C4-2B (cell line): ENCODE measurements at regions not wholly inside any gene's neighbourhood (a gene's known extent, or its start where the extent isn't known, plus 50 kb on each side); places are given as distances from the start of the nearest gene placed in this dataset.

Experiments used
- H3K27ac ChIP-seq: fragments of 450-650 bp; 2 replicates; pipeline ENCODE4 v1.5.1; 2017
- ZFX ChIP-seq: fragments of 450-650 bp; IDR thresholded peaks from 2 replicates; pipeline ENCODE4 v1.6.1; 2017
- TF ChIP-seq, protein P1 (sequence below): fragments of 450-650 bp; conservative IDR thresholded peaks from 2 replicates; pipeline ENCODE4 v1.5.1; 2017; ENCODE audit warnings: mild to moderate bottlenecking

DNA sequence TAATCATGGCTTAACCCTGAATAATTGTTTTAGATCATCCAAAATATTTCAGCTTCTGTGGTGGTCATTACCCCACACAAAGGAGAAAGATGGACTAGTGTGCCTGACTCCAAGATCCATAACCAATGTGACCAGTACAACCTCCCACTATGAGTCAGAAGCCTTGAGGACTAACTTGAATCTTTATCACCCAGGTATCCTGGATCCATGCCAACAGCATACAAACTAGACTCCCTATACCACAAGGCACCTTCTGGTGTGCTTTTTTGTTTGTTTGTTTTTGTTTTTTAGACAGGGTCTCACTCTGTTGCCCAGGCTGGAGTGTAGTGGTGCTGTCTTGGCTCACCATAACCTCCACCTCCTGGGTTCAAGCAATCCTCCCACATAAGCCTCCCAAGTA is 317.7 kb downstream of the VPS13C start:
- TF ChIP-seq, protein P1, sequence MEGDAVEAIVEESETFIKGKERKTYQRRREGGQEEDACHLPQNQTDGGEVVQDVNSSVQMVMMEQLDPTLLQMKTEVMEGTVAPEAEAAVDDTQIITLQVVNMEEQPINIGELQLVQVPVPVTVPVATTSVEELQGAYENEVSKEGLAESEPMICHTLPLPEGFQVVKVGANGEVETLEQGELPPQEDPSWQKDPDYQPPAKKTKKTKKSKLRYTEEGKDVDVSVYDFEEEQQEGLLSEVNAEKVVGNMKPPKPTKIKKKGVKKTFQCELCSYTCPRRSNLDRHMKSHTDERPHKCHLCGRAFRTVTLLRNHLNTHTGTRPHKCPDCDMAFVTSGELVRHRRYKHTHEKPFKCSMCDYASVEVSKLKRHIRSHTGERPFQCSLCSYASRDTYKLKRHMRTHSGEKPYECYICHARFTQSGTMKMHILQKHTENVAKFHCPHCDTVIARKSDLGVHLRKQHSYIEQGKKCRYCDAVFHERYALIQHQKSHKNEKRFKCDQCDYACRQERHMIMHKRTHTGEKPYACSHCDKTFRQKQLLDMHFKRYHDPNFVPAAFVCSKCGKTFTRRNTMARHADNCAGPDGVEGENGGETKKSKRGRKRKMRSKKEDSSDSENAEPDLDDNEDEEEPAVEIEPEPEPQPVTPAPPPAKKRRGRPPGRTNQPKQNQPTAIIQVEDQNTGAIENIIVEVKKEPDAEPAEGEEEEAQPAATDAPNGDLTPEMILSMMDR, result no peak
- no peak for TF ChIP-seq ZFX

DNA sequence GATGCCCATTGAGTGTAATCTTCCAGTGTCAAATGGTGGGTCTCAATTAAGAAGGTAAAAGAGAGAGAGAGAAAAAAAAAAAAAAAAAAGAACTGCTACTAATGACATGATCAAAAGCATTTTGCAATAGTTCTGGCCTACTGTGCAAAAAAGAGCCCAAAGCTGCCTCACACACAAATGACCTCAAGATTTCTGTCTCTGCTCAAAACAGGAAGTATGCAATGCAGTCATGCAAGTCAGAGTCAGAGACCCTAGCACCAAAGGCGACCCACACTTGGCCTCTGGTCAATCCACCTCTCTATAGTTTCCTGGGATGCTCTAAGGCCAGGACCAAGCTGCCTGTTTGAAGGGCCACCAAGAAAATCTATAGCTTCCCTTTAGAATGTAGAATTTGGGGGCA is 323.5 kb downstream of the VPS13C start:
- TF ChIP-seq ZFX, result no peak
- TF ChIP-seq, protein P1, result no peak

More for the DNA sequence above, 317.7 kb downstream of the VPS13C start:
- peak overlapping the region; percentile 3; the same call in 1 of the 2 replicates for H3K27ac ChIP-seq

DNA sequence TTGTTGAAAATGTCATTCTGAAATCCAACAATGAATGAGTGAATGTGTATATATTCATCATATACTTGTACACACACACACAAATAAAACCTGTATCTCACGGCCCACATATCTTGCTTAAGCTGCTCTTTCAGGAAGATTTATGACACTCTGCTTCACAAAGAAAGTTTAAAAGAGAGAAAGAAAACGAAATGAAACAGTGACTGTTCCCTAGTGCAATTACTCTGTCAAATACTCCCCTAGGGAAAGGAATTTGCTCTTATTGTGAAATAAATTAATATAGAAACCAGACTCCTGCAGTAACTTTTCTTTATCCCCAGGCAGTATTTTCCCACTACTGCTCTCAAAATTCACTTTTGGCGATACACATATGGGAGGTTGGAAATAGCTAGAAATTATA is 329.1 kb downstream of the VPS13C start:
- TF ChIP-seq, protein P1, result no peak
- TF ChIP-seq ZFX, result no peak
- H3K27ac ChIP-seq, result no peak overlapping the region

More for the DNA sequence above, 323.5 kb downstream of the VPS13C start:
- H3K27ac ChIP-seq, result no peak overlapping the region

DNA sequence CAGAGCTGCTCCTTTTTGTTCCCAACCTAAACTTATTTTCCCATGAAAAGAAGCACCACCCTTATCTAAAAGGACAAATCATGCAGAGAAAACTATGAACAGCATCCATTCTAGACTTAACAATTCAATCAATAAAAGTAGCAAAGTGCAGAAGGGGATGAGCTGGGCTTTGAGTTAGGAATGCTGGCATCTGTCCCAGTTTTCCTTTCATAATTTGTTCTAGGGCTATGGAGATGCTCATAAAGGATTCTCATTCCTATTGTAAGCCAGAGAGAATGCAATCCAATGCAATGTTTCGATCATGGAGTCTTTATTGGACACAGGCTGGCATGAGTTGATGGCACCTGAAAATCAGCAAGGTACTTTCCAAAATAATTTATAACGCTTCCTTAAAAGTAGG is 330.6 kb downstream of the VPS13C start:
- H3K27ac ChIP-seq, result no peak overlapping the region
- TF ChIP-seq ZFX, result no peak
- TF ChIP-seq, protein P1, result no peak

DNA sequence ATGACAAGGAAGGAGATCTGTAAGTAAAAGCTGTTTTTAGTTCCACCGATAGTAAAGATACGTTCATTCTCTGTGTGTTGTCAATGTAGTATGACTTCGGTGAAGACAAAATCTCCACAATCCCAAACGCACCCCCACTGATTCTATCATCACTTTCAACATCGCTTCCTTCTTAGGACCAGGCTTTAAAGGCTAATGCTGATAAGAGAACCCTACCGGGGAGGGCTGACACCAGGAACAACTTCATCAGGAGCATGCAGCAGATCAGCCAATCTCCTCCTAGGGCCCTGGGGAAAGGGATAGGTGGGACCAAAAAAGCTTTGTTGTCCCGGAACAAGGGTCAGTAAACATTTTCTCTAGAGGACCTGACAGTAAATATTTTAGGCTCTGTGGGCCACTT is 334.1 kb downstream of the VPS13C start:
- H3K27ac ChIP-seq, result no peak overlapping the region
- TF ChIP-seq, protein P1, result no peak
- TF ChIP-seq ZFX, result no peak

DNA sequence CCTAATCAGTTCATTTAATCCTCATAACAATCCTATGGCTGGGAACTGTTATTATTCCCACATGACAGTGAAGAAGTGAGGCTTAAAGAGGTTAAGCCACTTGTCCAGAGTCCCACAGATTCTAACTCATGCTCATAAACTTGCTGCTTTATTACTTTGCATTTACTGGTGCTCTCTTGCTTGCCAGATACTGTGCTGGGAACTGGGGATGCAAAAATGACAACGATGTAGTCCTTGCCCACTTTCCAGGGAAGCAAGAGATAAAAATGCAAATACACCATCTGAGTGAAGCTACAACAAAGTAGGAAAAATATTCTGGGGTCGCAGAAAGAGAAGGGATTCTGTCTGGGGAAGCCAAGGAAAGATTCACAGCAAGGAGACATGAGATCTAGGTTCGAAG is 335.0 kb downstream of the VPS13C start:
- H3K27ac ChIP-seq, result no peak overlapping the region
- TF ChIP-seq, protein P1, result no peak
- no peak for TF ChIP-seq ZFX

DNA sequence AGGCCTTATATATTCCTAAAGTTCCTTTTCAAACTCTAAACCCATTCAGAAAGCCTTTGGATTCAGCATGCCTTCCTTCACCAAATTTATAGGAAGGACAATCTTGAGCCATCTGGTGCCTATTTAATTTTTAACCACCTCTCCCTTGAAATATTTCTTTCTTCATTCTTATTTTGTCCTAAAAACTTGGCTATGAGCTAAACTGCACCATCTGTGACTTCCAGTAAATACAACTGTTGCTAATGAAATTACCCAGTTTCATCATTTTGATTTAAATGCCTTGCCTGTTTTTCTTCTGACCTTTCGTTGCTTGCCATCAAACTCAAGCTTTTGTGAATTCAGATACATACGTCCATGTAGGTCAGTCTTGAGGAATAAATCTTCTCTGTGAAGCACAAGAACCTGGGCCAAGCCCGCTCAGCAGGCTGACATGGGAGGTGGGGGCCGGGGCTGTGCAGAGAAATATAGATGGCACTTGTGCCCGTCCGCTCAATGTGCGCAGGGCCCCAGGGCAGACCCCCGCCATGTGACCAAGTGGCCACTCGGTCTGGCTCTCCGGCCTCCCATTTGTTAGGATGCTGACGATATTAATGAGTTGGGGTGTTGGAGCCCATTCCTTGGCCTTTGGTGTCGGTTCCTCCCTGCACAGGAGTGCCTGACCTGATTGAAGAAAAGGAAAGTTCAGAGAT is 335.9 kb downstream of the VPS13C start:
- no peak overlapping the region for H3K27ac ChIP-seq
- no peak for TF ChIP-seq ZFX
- TF ChIP-seq, protein P1, result no peak
